AG09319 (cell line): ENCODE measurements at regions not wholly inside any gene's neighbourhood (a gene's known extent, or its start where the extent isn't known, plus 50 kb on each side); places are given as distances from the start of the nearest gene placed in this dataset.

Source experiments
- DNase-seq: peaks from one replicate; pipeline ENCODE4 v3.0.0-alpha.2; 2010; ENCODE audit warnings: low read depth; ENCODE audit errors: extremely low read depth
- TF ChIP-seq, protein P1 (sequence below): IDR thresholded peaks from 2 replicates; pipeline ENCODE4 v1.5.1; 2011; ENCODE audit warnings: low read depth, mild to moderate bottlenecking, inconsistent platforms, low read length, moderate library complexity

DNA sequence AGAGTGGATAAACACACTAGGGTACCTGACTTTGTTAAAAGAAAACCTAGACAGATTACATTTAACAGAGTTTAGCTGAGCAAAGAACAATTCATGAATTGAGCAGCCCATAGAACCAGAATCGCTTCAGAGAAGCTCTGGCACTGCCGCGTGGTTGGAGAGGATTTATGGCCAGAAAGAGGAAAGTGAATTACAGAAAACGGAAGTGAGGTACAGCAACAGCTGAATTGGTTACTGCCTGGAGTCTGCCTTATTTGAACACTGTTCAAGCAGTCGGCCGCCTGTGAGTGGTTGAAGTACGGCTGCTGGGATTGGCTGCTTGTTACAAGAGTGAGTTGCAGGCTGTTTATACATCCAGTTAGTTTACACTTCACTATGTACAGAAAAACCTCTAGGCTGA is 253.8 kb upstream of the CDYL start:
- TF ChIP-seq, protein P1, sequence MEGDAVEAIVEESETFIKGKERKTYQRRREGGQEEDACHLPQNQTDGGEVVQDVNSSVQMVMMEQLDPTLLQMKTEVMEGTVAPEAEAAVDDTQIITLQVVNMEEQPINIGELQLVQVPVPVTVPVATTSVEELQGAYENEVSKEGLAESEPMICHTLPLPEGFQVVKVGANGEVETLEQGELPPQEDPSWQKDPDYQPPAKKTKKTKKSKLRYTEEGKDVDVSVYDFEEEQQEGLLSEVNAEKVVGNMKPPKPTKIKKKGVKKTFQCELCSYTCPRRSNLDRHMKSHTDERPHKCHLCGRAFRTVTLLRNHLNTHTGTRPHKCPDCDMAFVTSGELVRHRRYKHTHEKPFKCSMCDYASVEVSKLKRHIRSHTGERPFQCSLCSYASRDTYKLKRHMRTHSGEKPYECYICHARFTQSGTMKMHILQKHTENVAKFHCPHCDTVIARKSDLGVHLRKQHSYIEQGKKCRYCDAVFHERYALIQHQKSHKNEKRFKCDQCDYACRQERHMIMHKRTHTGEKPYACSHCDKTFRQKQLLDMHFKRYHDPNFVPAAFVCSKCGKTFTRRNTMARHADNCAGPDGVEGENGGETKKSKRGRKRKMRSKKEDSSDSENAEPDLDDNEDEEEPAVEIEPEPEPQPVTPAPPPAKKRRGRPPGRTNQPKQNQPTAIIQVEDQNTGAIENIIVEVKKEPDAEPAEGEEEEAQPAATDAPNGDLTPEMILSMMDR, result no peak
- no peak for DNase-seq

DNA sequence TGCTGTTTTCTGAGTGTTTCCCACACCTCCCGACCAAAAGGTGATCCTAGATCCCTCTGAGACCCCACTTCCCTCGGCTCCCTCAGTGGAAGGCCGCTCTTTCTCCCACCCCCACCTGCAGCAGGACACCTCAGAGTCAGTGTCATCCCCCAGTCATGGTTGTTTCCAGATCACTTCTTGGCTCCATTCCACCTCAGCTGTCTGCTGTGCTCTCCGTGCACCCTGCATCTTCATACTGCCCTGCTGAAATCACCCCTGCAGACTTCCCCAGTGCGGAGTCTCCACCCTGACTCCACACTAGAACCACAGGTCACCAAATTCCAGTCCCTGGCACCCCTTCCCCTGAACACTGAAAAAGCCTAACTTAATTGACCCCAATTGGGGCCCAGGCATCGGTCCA is 255.1 kb upstream of the CDYL start:
- TF ChIP-seq, protein P1, result no peak
- DNase-seq, result no peak

GRCh38 chr6:4518506-4518905 is 257.7 kb upstream of the CDYL start:
- DNase-seq, result no peak
- TF ChIP-seq, protein P1, result no peak

- TF ChIP-seq, protein P1, result no peak
- DNase-seq, result no peak
These were observed 260.0 kb upstream of the CDYL start for GRCh38 chr6:4516206-4516605.

GRCh38 chr6:4513561-4513960 is 262.6 kb upstream of the CDYL start:
- TF ChIP-seq, protein P1, result no peak
- no peak for DNase-seq

GRCh38 chr6:4512051-4512471 is 264.1 kb upstream of the CDYL start:
- TF ChIP-seq, protein P1, result no peak
- DNase-seq, result no peak

GRCh38 chr6:4511641-4512020 is 264.6 kb upstream of the CDYL start:
- DNase-seq, result no peak
- TF ChIP-seq, protein P1, result no peak
